ENCODE measurements at regions not wholly inside any gene's neighbourhood (a gene's known extent, or its start where the extent isn't known, plus 50 kb on each side); places are given as distances from the start of the nearest gene placed in this dataset.

DNA sequence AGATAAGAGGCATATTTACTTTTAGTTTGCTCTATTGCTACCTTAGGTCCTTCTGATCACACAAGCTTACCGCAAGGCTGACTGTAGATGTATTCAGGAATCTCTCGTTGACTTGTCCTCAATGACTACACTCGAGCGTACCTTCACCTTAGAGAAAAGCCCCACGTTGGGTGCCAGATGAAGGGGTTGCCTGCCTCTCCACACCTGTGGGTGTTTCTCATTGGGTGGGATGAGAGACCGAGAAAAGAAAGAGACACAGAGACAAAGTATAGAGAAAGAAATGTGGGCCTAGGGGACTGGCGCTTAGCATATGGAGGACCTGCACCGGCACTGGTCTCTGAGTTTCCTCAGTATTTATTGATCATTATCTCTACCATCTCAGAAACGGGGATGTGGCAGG, 51.8 kb downstream of the ASCL4 start:
- TF ChIP-seq, protein P1, sequence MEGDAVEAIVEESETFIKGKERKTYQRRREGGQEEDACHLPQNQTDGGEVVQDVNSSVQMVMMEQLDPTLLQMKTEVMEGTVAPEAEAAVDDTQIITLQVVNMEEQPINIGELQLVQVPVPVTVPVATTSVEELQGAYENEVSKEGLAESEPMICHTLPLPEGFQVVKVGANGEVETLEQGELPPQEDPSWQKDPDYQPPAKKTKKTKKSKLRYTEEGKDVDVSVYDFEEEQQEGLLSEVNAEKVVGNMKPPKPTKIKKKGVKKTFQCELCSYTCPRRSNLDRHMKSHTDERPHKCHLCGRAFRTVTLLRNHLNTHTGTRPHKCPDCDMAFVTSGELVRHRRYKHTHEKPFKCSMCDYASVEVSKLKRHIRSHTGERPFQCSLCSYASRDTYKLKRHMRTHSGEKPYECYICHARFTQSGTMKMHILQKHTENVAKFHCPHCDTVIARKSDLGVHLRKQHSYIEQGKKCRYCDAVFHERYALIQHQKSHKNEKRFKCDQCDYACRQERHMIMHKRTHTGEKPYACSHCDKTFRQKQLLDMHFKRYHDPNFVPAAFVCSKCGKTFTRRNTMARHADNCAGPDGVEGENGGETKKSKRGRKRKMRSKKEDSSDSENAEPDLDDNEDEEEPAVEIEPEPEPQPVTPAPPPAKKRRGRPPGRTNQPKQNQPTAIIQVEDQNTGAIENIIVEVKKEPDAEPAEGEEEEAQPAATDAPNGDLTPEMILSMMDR (IDR thresholded peaks at IDR 0.05) = no peak
- TF ChIP-seq POLR2A (IDR thresholded peaks at IDR 0.05) = no peak

Data from lower leg skin (tissue), 3 donors.